Type B pancreatic cell (in vitro differentiated cells): ENCODE measurements at regions not wholly inside any gene's neighbourhood (a gene's known extent, or its start where the extent isn't known, plus 50 kb on each side); places are given as distances from the start of the nearest gene placed in this dataset.

Source experiments
- DNase-seq: peaks from one replicate; pipeline ENCODE4 v3.0.0; 2021; ENCODE audit warnings: mixed read lengths; ENCODE audit not compliant: unreplicated experiment; ENCODE audit errors: extremely low spot score
- H3K27ac Mint-ChIP-seq: 2 replicates; pipeline ENCODE4 v1.8.0; 2021; ENCODE audit warnings: mild to moderate bottlenecking, mixed read lengths
- H3K27me3 Mint-ChIP-seq: 2 replicates; pipeline ENCODE4 v1.8.0; 2021; ENCODE audit warnings: mixed read lengths
- H3K36me3 Mint-ChIP-seq: 2 replicates; pipeline ENCODE4 v1.8.0; 2021; ENCODE audit warnings: mixed read lengths
- H3K4me1 Mint-ChIP-seq: one replicate; pipeline ENCODE4 v1.8.0; 2021; ENCODE audit warnings: mixed read lengths; ENCODE audit not compliant: unreplicated experiment
- H3K4me3 Mint-ChIP-seq: 2 replicates; pipeline ENCODE4 v1.8.0; 2021; ENCODE audit warnings: mild to moderate bottlenecking, mixed read lengths
- H3K9me3 Mint-ChIP-seq: 2 replicates; pipeline ENCODE4 v1.8.0; 2021; ENCODE audit warnings: mixed read lengths
- TF ChIP-seq, protein P1 (sequence below): fragments of 200-600 bp; sonication (generic); conservative IDR thresholded peaks from 2 replicates; pipeline ENCODE4 v1.5.0; 2021; ENCODE audit warnings: antibody characterized with exemption, mild to moderate bottlenecking

DNA sequence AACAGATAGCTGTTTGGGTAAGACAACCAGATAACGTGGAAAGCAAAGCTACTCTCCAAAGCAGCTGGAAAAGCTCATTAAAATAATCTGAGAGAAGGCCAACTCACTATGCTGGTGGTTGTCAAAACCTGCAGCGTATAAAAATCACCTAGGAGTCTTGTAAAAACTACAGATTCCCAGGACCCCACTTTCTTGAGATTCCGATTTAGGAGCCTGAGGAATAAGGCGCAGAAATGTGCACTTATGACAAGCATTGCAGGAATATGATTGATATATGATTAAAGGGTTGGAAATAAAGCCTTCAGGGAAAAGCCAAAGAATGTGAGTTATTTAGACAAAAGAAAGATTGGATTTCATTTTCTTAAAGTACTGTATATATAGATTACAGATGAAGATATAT, 285.0 kb upstream of the PTGER4 start:
- Mint-ChIP-seq H3K36me3 (no peaks in the 10 kb centered on the region), H3K4me1 (no peaks in the 10 kb centered on the region), H3K27ac (no peak overlapping the region), H3K9me3 (no peaks in the 10 kb centered on the region), H3K4me3 (no peak overlapping the region), H3K27me3 (peaks cover 22% of the 10 kb centered on the region)
- no peak for DNase-seq
- TF ChIP-seq, protein P1, sequence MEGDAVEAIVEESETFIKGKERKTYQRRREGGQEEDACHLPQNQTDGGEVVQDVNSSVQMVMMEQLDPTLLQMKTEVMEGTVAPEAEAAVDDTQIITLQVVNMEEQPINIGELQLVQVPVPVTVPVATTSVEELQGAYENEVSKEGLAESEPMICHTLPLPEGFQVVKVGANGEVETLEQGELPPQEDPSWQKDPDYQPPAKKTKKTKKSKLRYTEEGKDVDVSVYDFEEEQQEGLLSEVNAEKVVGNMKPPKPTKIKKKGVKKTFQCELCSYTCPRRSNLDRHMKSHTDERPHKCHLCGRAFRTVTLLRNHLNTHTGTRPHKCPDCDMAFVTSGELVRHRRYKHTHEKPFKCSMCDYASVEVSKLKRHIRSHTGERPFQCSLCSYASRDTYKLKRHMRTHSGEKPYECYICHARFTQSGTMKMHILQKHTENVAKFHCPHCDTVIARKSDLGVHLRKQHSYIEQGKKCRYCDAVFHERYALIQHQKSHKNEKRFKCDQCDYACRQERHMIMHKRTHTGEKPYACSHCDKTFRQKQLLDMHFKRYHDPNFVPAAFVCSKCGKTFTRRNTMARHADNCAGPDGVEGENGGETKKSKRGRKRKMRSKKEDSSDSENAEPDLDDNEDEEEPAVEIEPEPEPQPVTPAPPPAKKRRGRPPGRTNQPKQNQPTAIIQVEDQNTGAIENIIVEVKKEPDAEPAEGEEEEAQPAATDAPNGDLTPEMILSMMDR: no peak

DNA sequence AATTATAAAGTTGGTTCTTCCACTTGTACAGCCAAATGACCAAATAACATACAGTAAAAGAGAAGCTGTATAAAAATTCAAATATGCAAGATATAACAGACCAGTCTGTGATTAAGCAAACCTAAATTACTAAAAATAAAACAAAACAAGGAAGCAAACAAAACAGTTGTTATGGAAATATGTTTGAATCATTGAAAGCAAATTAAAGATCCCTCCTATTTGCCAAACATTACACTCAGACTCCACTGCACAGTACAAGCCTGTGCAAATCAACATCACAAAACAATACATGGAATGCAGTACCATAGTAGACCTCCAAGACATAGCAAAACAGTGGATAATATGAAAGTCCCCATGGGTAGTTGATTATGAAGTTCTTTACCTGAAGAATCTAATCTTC, 288.1 kb upstream of the PTGER4 start:
- H3K9me3 Mint-ChIP-seq: no peaks in the 10 kb centered on the region
- H3K4me1 Mint-ChIP-seq: no peaks in the 10 kb centered on the region
- H3K27ac Mint-ChIP-seq: no peak overlapping the region
- H3K27me3 Mint-ChIP-seq: peaks cover 17% of the 10 kb centered on the region
- TF ChIP-seq, protein P1: no peak
- DNase-seq: no peak
- H3K36me3 Mint-ChIP-seq: no peaks in the 10 kb centered on the region
- H3K4me3 Mint-ChIP-seq: no peak overlapping the region

DNA sequence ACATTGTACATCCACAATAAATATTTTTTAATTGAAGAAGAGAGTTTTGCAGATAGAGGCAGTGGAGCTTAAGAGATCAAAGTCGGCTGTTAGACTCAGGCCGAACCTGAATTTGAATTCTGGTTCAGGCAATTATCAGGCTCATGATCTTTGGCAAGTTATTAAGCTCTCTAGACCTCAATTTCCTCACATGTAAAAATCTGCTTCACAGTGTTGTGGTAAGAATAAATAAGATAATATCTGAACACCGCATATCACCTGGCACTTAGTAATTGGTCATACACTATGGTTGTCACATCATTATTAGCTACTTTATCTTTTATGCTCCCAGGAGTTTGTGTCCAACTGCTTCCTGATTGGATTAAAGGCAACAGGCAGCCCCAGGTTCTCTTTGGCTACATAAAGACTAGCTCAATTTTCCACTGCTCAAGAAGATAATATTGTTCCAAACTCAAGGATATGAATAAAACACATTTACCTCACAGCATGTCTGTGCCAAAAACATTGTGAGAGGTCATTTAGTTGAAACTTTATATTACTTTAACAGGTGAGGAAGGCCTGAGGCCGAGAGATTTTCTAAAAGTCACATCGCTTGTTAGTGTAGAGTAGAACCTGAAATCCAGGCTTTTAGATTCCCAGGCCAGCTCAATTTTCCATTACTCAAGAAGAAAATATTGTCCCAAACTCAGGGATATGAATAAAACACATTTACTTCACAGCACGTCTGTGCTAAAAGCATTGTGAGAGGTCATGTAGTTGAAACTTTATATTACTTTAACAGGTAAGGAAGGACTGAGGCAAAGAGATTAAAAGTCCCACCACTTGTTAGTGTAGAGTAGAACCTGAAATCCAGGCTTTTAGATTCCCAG, 289.2 kb upstream of the PTGER4 start:
- Mint-ChIP-seq H3K36me3 (no peaks in the 10 kb centered on the region), H3K27ac (no peak overlapping the region), H3K27me3 (peaks cover 14% of the 10 kb centered on the region), H3K4me3 (no peak overlapping the region), H3K4me1 (no peaks in the 10 kb centered on the region), H3K9me3 (no peaks in the 10 kb centered on the region)
- TF ChIP-seq, protein P1: no peak
- DNase-seq: no peak

DNA sequence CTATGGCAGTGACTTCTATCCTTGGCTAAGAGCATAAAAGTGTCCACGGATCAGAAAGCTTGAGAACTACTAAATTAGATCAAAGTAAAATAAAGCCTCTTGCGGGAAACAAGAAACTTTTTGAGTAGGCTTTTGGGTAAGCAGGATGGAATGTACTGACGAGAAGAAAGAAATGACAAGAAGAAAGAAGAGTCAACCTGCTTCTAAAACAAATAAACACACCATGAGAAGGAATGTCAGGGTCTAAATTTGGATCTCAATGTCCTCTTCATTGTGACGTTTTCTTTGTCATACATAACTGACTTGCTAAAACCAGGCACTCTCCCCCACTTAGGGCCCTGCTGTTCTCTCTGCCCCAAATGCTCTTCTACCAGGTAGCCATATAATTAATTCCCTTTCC, 290.1 kb upstream of the PTGER4 start:
- Mint-ChIP-seq H3K27me3 (peaks cover 8% of the 10 kb centered on the region), H3K9me3 (no peaks in the 10 kb centered on the region), H3K27ac (no peak overlapping the region), H3K4me1 (no peaks in the 10 kb centered on the region), H3K36me3 (no peaks in the 10 kb centered on the region), H3K4me3 (no peak overlapping the region)
- TF ChIP-seq, protein P1: no peak
- DNase-seq: no peak

DNA sequence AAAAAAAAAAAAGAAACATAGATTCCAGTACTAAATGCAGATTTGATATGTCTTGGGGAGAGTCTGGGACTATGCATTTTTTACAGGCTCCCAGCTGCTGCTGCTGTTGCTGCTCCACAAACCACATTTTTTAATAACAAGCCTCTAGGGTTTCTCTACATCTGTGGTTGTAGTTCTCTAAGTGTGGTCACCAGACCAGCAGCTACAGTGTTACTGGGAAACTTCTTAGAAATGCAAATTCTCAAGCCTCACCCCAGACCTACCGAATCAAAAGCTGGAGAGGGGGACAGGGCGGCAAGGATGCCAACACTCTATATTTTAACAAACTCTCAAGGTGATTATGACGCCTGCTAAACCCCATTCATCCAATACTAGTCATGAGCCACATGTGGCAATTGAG, 293.4 kb upstream of the PTGER4 start:
- Mint-ChIP-seq H3K27ac (no peak overlapping the region), H3K36me3 (no peaks in the 10 kb centered on the region), H3K27me3 (no peaks in the 10 kb centered on the region), H3K4me3 (no peak overlapping the region), H3K4me1 (no peaks in the 10 kb centered on the region), H3K9me3 (no peaks in the 10 kb centered on the region)
- TF ChIP-seq, protein P1: no peak
- DNase-seq: no peak
